WTC11 (cell line): ENCODE measurements at regions not wholly inside any gene's neighbourhood (a gene's known extent, or its start where the extent isn't known, plus 50 kb on each side); places are given as distances from the start of the nearest gene placed in this dataset.

Source experiments
- ATAC-seq: fragments of 200-7000 bp; cut with Tn5 transposase; 2 replicates; pipeline ENCODE4 v1.10.0; 2021; ENCODE audit warnings: mild to moderate bottlenecking, moderate library complexity
- CTCF ChIA-PET: fragments of 300-600 bp; sonication (Branson Sonifier 250); formaldehyde crosslinking; loops from one replicate; lab custom pipeline; 2021; ENCODE audit warnings: antibody characterized with exemption; lab: Charles Lee
- POLR2A ChIA-PET: fragments of 350-600 bp; sonication (Branson Sonifier 250); formaldehyde crosslinking; loops from one replicate; lab custom pipeline; 2021; ENCODE audit warnings: antibody characterized with exemption; lab: Charles Lee
- DNase-seq: peaks from one replicate; pipeline ENCODE4 v3.0.0; 2021; ENCODE audit warnings: low spot score
- H3K27ac Mint-ChIP-seq: 2 replicates; pipeline ENCODE4 v1.8.0; 2021; ENCODE audit warnings: mixed read lengths
- H3K27me3 Mint-ChIP-seq: 2 replicates; pipeline ENCODE4 v1.8.0; 2021; ENCODE audit warnings: low read depth, mild to moderate bottlenecking, moderate library complexity, mixed read lengths
- H3K36me3 Mint-ChIP-seq: 2 replicates; pipeline ENCODE4 v1.8.0; 2021; ENCODE audit warnings: mixed read lengths
- H3K4me1 Mint-ChIP-seq: 2 replicates; pipeline ENCODE4 v1.8.0; 2022; ENCODE audit warnings: mixed read lengths
- H3K4me3 Mint-ChIP-seq: 2 replicates; pipeline ENCODE4 v1.8.0; 2021; ENCODE audit warnings: mild to moderate bottlenecking, moderate library complexity, mixed read lengths
- H3K9me3 Mint-ChIP-seq: 2 replicates; pipeline ENCODE4 v1.8.0; 2021; ENCODE audit warnings: mixed read lengths
- E2F5 ChIP-seq: sonication (generic); formaldehyde crosslinking; IDR thresholded peaks from 2 replicates; pipeline ENCODE4 v1.8.1; 2022; ENCODE audit warnings: mild to moderate bottlenecking, moderate library complexity, missing genetic modification reagents
- EMX1 ChIP-seq: fragments of 250-450 bp; sonication (Bioruptor Pico); IDR thresholded peaks from 2 replicates; pipeline ENCODE4 v1.8.0; 2021; ENCODE audit warnings: mild to moderate bottlenecking
- GTF2I ChIP-seq: fragments of 250-450 bp; sonication (Bioruptor Pico); conservative IDR thresholded peaks from 2 replicates; pipeline ENCODE4 v1.4.0; 2021; ENCODE audit warnings: mild to moderate bottlenecking
- MXD4 ChIP-seq: fragments of 250-450 bp; sonication (Bioruptor Pico); IDR thresholded peaks from 2 replicates; pipeline ENCODE4 v1.8.0; 2021; ENCODE audit warnings: mild to moderate bottlenecking, moderate library complexity, borderline replicate concordance
- NFATC4 ChIP-seq: fragments of 250-450 bp; sonication (Bioruptor Pico); IDR thresholded peaks from 2 replicates; pipeline ENCODE4 v1.9.0; 2021; ENCODE audit warnings: mild to moderate bottlenecking
- TCF7 ChIP-seq: sonication (generic); formaldehyde crosslinking; IDR thresholded peaks from 2 replicates; pipeline ENCODE4 v1.8.0; 2022; ENCODE audit warnings: mild to moderate bottlenecking, low read depth, missing genetic modification reagents, moderate library complexity
- USF1 ChIP-seq: sonication (generic); formaldehyde crosslinking; IDR thresholded peaks from 2 replicates; pipeline ENCODE4 v1.8.0; 2022; ENCODE audit warnings: mild to moderate bottlenecking, missing genetic modification reagents
- ZNF317 ChIP-seq: sonication (generic); formaldehyde crosslinking; IDR thresholded peaks from 2 replicates; pipeline ENCODE4 v1.8.1; 2023; ENCODE audit warnings: low read depth, mild to moderate bottlenecking, moderate library complexity, missing genetic modification reagents, borderline replicate concordance
- ZNF416 ChIP-seq: fragments of 250-450 bp; sonication (Bioruptor Pico); IDR thresholded peaks from 2 replicates; pipeline ENCODE4 v1.9.0; 2021; ENCODE audit warnings: mild to moderate bottlenecking, inconsistent platforms
- ZNF512 ChIP-seq: sonication (generic); formaldehyde crosslinking; IDR thresholded peaks from 2 replicates; pipeline ENCODE4 v1.8.1; 2022; ENCODE audit warnings: missing genetic modification reagents, borderline replicate concordance
- TF ChIP-seq, protein P1 (sequence below): sonication (generic); formaldehyde crosslinking; IDR thresholded peaks from 2 replicates; pipeline ENCODE4 v1.8.1; 2023; ENCODE audit warnings: mild to moderate bottlenecking, missing genetic modification reagents, borderline replicate concordance
- TF ChIP-seq, protein P2 (sequence below): sonication (generic); formaldehyde crosslinking; conservative IDR thresholded peaks from 2 replicates; pipeline ENCODE4 v1.8.1; 2022; ENCODE audit warnings: mild to moderate bottlenecking, missing genetic modification reagents
- TF ChIP-seq, protein P3 (sequence below): fragments of 250-450 bp; sonication (Bioruptor Pico); IDR thresholded peaks from 2 replicates; pipeline ENCODE4 v1.9.0; 2021; ENCODE audit warnings: moderate library complexity, mild to moderate bottlenecking, inconsistent platforms, borderline replicate concordance
- TF ChIP-seq, protein P4 (sequence below): fragments of 250-450 bp; sonication (Bioruptor Pico); IDR thresholded peaks from 2 replicates; pipeline ENCODE4 v1.8.0; 2021; ENCODE audit warnings: mild to moderate bottlenecking
- TF ChIP-seq, protein P5 (sequence below): sonication (generic); formaldehyde crosslinking; IDR thresholded peaks from 2 replicates; pipeline ENCODE4 v1.8.0; 2022; ENCODE audit warnings: missing genetic modification reagents

DNA sequence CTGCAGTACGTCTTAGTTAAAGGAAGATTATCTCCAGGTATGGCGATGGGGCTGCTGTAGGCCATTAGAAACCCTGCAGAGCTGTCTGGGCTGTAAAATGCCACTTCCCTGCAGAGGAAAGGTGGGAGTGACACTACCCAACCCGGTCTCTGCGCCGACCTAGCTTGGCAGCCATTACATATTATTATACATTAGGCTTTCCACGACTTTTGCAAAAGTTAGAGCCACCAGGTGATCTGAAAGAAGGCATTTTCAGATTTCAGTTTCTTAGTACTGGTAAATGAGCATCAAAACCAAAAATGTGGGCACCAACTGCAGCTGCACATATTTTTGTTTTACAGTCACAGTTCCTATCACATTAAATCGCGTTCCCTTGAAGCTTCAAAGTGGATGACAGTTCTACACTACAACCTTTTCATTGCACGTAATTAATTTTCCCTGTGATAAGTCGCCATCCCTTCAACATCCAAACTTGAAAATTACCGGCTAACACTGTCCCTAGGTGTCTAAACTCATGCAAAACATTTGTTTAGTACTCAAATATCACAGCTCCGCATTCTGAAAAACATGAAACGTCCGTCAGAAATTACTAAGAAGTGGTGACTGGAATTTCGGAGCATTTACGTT is 81.4 kb upstream of the CHD2 start:
- no peaks in the 10 kb centered on the region for H3K27me3 Mint-ChIP-seq
- CTCF ChIA-PET, result interaction anchor here (1.0 to 2.5 kb wide), 4 partner anchors 10 to 103 kb away, joined by 3 to 16 read pairs (median 6); no protein-coding TSS in a partner anchor
- peak; percentile 33 for ATAC-seq
- TF ChIP-seq, protein P1, sequence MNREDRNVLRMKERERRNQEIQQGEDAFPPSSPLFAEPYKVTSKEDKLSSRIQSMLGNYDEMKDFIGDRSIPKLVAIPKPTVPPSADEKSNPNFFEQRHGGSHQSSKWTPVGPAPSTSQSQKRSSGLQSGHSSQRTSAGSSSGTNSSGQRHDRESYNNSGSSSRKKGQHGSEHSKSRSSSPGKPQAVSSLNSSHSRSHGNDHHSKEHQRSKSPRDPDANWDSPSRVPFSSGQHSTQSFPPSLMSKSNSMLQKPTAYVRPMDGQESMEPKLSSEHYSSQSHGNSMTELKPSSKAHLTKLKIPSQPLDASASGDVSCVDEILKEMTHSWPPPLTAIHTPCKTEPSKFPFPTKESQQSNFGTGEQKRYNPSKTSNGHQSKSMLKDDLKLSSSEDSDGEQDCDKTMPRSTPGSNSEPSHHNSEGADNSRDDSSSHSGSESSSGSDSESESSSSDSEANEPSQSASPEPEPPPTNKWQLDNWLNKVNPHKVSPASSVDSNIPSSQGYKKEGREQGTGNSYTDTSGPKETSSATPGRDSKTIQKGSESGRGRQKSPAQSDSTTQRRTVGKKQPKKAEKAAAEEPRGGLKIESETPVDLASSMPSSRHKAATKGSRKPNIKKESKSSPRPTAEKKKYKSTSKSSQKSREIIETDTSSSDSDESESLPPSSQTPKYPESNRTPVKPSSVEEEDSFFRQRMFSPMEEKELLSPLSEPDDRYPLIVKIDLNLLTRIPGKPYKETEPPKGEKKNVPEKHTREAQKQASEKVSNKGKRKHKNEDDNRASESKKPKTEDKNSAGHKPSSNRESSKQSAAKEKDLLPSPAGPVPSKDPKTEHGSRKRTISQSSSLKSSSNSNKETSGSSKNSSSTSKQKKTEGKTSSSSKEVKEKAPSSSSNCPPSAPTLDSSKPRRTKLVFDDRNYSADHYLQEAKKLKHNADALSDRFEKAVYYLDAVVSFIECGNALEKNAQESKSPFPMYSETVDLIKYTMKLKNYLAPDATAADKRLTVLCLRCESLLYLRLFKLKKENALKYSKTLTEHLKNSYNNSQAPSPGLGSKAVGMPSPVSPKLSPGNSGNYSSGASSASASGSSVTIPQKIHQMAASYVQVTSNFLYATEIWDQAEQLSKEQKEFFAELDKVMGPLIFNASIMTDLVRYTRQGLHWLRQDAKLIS, result no peak
- TF ChIP-seq ZNF416, result no peak
- TF ChIP-seq GTF2I (CRISPR knock-in tag), result no peak
- TF ChIP-seq, protein P2, sequence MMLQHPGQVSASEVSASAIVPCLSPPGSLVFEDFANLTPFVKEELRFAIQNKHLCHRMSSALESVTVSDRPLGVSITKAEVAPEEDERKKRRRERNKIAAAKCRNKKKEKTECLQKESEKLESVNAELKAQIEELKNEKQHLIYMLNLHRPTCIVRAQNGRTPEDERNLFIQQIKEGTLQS (CRISPR knock-in tag), result no peak
- TF ChIP-seq USF1, result no peak
- TF ChIP-seq MXD4 (CRISPR knock-in tag), result no peak
- no peak for TF ChIP-seq NFATC4 (CRISPR knock-in tag)
- TF ChIP-seq, protein P3, sequence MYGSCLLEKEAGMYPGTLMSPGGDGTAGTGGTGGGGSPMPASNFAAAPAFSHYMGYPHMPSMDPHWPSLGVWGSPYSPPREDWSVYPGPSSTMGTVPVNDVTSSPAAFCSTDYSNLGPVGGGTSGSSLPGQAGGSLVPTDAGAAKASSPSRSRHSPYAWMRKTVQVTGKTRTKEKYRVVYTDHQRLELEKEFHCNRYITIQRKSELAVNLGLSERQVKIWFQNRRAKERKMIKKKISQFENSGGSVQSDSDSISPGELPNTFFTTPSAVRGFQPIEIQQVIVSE (CRISPR knock-in tag), result no peak
- no peak for TF ChIP-seq ZNF317 (CRISPR knock-in tag)
- TF ChIP-seq, protein P4, sequence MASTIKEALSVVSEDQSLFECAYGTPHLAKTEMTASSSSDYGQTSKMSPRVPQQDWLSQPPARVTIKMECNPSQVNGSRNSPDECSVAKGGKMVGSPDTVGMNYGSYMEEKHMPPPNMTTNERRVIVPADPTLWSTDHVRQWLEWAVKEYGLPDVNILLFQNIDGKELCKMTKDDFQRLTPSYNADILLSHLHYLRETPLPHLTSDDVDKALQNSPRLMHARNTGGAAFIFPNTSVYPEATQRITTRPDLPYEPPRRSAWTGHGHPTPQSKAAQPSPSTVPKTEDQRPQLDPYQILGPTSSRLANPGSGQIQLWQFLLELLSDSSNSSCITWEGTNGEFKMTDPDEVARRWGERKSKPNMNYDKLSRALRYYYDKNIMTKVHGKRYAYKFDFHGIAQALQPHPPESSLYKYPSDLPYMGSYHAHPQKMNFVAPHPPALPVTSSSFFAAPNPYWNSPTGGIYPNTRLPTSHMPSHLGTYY (CRISPR knock-in tag), result no peak
- TF ChIP-seq EMX1, result no peak
- TF ChIP-seq, protein P5, sequence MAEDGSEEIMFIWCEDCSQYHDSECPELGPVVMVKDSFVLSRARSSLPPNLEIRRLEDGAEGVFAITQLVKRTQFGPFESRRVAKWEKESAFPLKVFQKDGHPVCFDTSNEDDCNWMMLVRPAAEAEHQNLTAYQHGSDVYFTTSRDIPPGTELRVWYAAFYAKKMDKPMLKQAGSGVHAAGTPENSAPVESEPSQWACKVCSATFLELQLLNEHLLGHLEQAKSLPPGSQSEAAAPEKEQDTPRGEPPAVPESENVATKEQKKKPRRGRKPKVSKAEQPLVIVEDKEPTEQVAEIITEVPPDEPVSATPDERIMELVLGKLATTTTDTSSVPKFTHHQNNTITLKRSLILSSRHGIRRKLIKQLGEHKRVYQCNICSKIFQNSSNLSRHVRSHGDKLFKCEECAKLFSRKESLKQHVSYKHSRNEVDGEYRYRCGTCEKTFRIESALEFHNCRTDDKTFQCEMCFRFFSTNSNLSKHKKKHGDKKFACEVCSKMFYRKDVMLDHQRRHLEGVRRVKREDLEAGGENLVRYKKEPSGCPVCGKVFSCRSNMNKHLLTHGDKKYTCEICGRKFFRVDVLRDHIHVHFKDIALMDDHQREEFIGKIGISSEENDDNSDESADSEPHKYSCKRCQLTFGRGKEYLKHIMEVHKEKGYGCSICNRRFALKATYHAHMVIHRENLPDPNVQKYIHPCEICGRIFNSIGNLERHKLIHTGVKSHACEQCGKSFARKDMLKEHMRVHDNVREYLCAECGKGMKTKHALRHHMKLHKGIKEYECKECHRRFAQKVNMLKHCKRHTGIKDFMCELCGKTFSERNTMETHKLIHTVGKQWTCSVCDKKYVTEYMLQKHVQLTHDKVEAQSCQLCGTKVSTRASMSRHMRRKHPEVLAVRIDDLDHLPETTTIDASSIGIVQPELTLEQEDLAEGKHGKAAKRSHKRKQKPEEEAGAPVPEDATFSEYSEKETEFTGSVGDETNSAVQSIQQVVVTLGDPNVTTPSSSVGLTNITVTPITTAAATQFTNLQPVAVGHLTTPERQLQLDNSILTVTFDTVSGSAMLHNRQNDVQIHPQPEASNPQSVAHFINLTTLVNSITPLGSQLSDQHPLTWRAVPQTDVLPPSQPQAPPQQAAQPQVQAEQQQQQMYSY (CRISPR knock-in tag), result no peak
- no peak for TF ChIP-seq ZNF512
- TF ChIP-seq E2F5, result no peak
- TF ChIP-seq TCF7, result no peak
- TF ChIP-seq, all 79 proteins: peak for 0
- DNase-seq, result peak; percentile 21
- H3K9me3 Mint-ChIP-seq, result no peaks in the 10 kb centered on the region
- POLR2A ChIA-PET, result interaction anchor here (1.1 to 4.8 kb wide), 4 partner anchors 10 to 85 kb away, joined by 3 to 41 read pairs (median 36); no protein-coding TSS in a partner anchor
- H3K27ac Mint-ChIP-seq, result peak overlapping the region; percentile 99
- peaks cover 62% of the 10 kb centered on the region for H3K4me1 Mint-ChIP-seq
- no peaks in the 10 kb centered on the region for H3K36me3 Mint-ChIP-seq
- H3K4me3 Mint-ChIP-seq, result peak overlapping the region; percentile 67
